OCI-LY3 (cell line): ENCODE measurements at regions not wholly inside any gene's neighbourhood (a gene's known extent, or its start where the extent isn't known, plus 50 kb on each side); places are given as distances from the start of the nearest gene placed in this dataset.

ENCODE experiments used
- EZH2phosphoT487 ChIP-seq: fragments of 200-600 bp; shearing (Covaris generic); IDR thresholded peaks from 2 replicates; pipeline ENCODE4 v1.6.1; 2018; ENCODE audit warnings: antibody characterized with exemption, mixed run types, low read depth
- TF ChIP-seq, protein P1 (sequence below): fragments of 200-600, 300-600 bp; sonication (generic); IDR thresholded peaks from 2 replicates; pipeline ENCODE4 v1.5.1; 2014; ENCODE audit warnings: antibody characterized with exemption, low read length, low read depth

- TF ChIP-seq, protein P1, sequence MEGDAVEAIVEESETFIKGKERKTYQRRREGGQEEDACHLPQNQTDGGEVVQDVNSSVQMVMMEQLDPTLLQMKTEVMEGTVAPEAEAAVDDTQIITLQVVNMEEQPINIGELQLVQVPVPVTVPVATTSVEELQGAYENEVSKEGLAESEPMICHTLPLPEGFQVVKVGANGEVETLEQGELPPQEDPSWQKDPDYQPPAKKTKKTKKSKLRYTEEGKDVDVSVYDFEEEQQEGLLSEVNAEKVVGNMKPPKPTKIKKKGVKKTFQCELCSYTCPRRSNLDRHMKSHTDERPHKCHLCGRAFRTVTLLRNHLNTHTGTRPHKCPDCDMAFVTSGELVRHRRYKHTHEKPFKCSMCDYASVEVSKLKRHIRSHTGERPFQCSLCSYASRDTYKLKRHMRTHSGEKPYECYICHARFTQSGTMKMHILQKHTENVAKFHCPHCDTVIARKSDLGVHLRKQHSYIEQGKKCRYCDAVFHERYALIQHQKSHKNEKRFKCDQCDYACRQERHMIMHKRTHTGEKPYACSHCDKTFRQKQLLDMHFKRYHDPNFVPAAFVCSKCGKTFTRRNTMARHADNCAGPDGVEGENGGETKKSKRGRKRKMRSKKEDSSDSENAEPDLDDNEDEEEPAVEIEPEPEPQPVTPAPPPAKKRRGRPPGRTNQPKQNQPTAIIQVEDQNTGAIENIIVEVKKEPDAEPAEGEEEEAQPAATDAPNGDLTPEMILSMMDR = no peak
- no peak for TF ChIP-seq EZH2phosphoT487
These were observed 190.3 kb upstream of the CRY1 start for GRCh38 chr12:107283652-107284051.
